WTC11 (cell line): ENCODE measurements at regions not wholly inside any gene's neighbourhood (a gene's known extent, or its start where the extent isn't known, plus 50 kb on each side); places are given as distances from the start of the nearest gene placed in this dataset.

Experiments used
- ATAC-seq: fragments of 200-7000 bp; cut with Tn5 transposase; 2 replicates; pipeline ENCODE4 v1.10.0; 2021; ENCODE audit warnings: mild to moderate bottlenecking, moderate library complexity
- CTCF ChIA-PET: fragments of 300-600 bp; sonication (Branson Sonifier 250); formaldehyde crosslinking; loops from one replicate; lab custom pipeline; 2021; ENCODE audit warnings: antibody characterized with exemption; lab: Charles Lee
- POLR2A ChIA-PET: fragments of 350-600 bp; sonication (Branson Sonifier 250); formaldehyde crosslinking; loops from one replicate; lab custom pipeline; 2021; ENCODE audit warnings: antibody characterized with exemption; lab: Charles Lee
- DNase-seq: peaks from one replicate; pipeline ENCODE4 v3.0.0; 2021; ENCODE audit warnings: low spot score
- H3K27ac Mint-ChIP-seq: 2 replicates; pipeline ENCODE4 v1.8.0; 2021; ENCODE audit warnings: mixed read lengths
- H3K27me3 Mint-ChIP-seq: 2 replicates; pipeline ENCODE4 v1.8.0; 2021; ENCODE audit warnings: low read depth, mild to moderate bottlenecking, moderate library complexity, mixed read lengths
- H3K36me3 Mint-ChIP-seq: 2 replicates; pipeline ENCODE4 v1.8.0; 2021; ENCODE audit warnings: mixed read lengths
- H3K4me1 Mint-ChIP-seq: 2 replicates; pipeline ENCODE4 v1.8.0; 2022; ENCODE audit warnings: mixed read lengths
- H3K4me3 Mint-ChIP-seq: 2 replicates; pipeline ENCODE4 v1.8.0; 2021; ENCODE audit warnings: mild to moderate bottlenecking, moderate library complexity, mixed read lengths
- H3K9me3 Mint-ChIP-seq: 2 replicates; pipeline ENCODE4 v1.8.0; 2021; ENCODE audit warnings: mixed read lengths
- CREB1 ChIP-seq: sonication (generic); formaldehyde crosslinking; IDR thresholded peaks from 2 replicates; pipeline ENCODE4 v1.8.0; 2023; ENCODE audit warnings: mild to moderate bottlenecking, missing genetic modification reagents
- E2F1 ChIP-seq: sonication (generic); formaldehyde crosslinking; IDR thresholded peaks from 2 replicates; pipeline ENCODE4 v1.8.0; 2022; ENCODE audit warnings: mild to moderate bottlenecking, missing genetic modification reagents
- TP53 ChIP-seq: sonication (generic); formaldehyde crosslinking; IDR thresholded peaks from 2 replicates; pipeline ENCODE4 v1.8.1; 2023; ENCODE audit warnings: mild to moderate bottlenecking, missing genetic modification reagents
- USF2 ChIP-seq: sonication (generic); formaldehyde crosslinking; IDR thresholded peaks from 2 replicates; pipeline ENCODE4 v1.8.1; 2023; ENCODE audit warnings: mild to moderate bottlenecking, missing genetic modification reagents, moderate library complexity
- ZBTB21 ChIP-seq: sonication (generic); formaldehyde crosslinking; IDR thresholded peaks from 2 replicates; pipeline ENCODE4 v1.8.1; 2023; ENCODE audit warnings: mild to moderate bottlenecking, missing genetic modification reagents, borderline replicate concordance
- ZNF396 ChIP-seq: fragments of 250-450 bp; sonication (Bioruptor Pico); IDR thresholded peaks from 2 replicates; pipeline ENCODE4 v1.8.0; 2021; ENCODE audit warnings: mild to moderate bottlenecking, moderate library complexity, borderline replicate concordance
- TF ChIP-seq, protein P1 (sequence below): fragments of 200-600 bp; IDR thresholded peaks from 2 replicates; pipeline ENCODE4 v1.8.0; 2022; ENCODE audit warnings: antibody characterized with exemption
- TF ChIP-seq, protein P2 (sequence below): sonication (generic); formaldehyde crosslinking; conservative IDR thresholded peaks from 2 replicates; pipeline ENCODE4 v1.8.1; 2023; ENCODE audit warnings: mild to moderate bottlenecking, low read depth, missing genetic modification reagents, moderate library complexity
- TF ChIP-seq, protein P3 (sequence below): fragments of 250-450 bp; sonication (Bioruptor Pico); conservative IDR thresholded peaks from 2 replicates; pipeline ENCODE4 v1.9.0; 2021; ENCODE audit warnings: mild to moderate bottlenecking

DNA sequence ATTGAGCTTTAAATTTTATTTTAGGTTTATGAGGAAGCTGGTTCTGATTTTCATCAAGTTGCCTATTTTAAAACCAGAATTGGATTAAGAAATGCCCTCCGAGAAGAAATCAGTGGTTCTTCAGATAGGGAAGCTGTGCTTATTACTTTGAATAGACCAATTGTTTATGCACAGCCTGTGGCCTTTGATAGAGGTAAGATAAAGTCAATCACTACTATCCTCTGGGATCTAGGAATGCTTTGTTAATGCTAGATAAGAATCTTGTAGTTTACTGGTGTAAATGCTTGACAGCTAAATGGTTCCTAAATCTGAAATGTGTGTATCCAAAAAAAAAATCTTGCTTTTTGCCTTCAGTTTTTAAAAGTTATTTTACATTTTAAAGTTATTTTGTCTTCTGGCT is 73.0 kb upstream of the ADAD1 start:
- Mint-ChIP-seq H3K27ac (no peak overlapping the region), H3K4me3 (no peak overlapping the region), H3K4me1 (no peaks in the 10 kb centered on the region), H3K36me3 (peaks cover 6% of the 10 kb centered on the region; the same call in 1 of the 2 replicates), H3K9me3 (no peaks in the 10 kb centered on the region), H3K27me3 (no peaks in the 10 kb centered on the region)
- ChIA-PET CTCF (no interaction called here), POLR2A (interaction anchor here (0.6 kb wide), 1 partner anchor 228 kb away, joined by 4 read pairs; no protein-coding TSS in a partner anchor)
- no peak for ATAC-seq
- no peak for DNase-seq
- TF ChIP-seq TP53, result no peak

- Mint-ChIP-seq H3K4me3 (no peak overlapping the region), H3K4me1 (no peaks in the 10 kb centered on the region), H3K9me3 (no peaks in the 10 kb centered on the region), H3K27me3 (no peaks in the 10 kb centered on the region), H3K36me3 (0 out of 2 replicates have a peak, but pooled peaks cover 2% of the 10 kb centered on the region), H3K27ac (no peak overlapping the region)
- POLR2A ChIA-PET, result no interaction called here
- ATAC-seq, result no peak
- no peak for TF ChIP-seq ZBTB21 (CRISPR knock-in tag)
- TF ChIP-seq, protein P1, sequence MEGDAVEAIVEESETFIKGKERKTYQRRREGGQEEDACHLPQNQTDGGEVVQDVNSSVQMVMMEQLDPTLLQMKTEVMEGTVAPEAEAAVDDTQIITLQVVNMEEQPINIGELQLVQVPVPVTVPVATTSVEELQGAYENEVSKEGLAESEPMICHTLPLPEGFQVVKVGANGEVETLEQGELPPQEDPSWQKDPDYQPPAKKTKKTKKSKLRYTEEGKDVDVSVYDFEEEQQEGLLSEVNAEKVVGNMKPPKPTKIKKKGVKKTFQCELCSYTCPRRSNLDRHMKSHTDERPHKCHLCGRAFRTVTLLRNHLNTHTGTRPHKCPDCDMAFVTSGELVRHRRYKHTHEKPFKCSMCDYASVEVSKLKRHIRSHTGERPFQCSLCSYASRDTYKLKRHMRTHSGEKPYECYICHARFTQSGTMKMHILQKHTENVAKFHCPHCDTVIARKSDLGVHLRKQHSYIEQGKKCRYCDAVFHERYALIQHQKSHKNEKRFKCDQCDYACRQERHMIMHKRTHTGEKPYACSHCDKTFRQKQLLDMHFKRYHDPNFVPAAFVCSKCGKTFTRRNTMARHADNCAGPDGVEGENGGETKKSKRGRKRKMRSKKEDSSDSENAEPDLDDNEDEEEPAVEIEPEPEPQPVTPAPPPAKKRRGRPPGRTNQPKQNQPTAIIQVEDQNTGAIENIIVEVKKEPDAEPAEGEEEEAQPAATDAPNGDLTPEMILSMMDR, result peak; percentile 51
- no peak for DNase-seq
- CTCF ChIA-PET, result no interaction called here
Observed at GRCh38 chr4:122309988-122310626, 68.7 kb upstream of the ADAD1 start.

GRCh38 chr4:122313006-122313646 is 65.7 kb upstream of the ADAD1 start:
- DNase-seq (no peak), ATAC-seq (no peak)
- Mint-ChIP-seq H3K36me3 (peaks cover 6% of the 10 kb centered on the region; the same call in 1 of the 2 replicates), H3K4me3 (no peak overlapping the region), H3K27ac (no peak overlapping the region), H3K9me3 (no peaks in the 10 kb centered on the region), H3K4me1 (no peaks in the 10 kb centered on the region), H3K27me3 (no peaks in the 10 kb centered on the region)
- ChIA-PET POLR2A (no interaction called here), CTCF (no interaction called here)
- TF ChIP-seq, protein P2, sequence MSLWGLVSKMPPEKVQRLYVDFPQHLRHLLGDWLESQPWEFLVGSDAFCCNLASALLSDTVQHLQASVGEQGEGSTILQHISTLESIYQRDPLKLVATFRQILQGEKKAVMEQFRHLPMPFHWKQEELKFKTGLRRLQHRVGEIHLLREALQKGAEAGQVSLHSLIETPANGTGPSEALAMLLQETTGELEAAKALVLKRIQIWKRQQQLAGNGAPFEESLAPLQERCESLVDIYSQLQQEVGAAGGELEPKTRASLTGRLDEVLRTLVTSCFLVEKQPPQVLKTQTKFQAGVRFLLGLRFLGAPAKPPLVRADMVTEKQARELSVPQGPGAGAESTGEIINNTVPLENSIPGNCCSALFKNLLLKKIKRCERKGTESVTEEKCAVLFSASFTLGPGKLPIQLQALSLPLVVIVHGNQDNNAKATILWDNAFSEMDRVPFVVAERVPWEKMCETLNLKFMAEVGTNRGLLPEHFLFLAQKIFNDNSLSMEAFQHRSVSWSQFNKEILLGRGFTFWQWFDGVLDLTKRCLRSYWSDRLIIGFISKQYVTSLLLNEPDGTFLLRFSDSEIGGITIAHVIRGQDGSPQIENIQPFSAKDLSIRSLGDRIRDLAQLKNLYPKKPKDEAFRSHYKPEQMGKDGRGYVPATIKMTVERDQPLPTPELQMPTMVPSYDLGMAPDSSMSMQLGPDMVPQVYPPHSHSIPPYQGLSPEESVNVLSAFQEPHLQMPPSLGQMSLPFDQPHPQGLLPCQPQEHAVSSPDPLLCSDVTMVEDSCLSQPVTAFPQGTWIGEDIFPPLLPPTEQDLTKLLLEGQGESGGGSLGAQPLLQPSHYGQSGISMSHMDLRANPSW (CRISPR knock-in tag), result no peak
- TF ChIP-seq E2F1 (CRISPR knock-in tag), result no peak
- TF ChIP-seq ZNF396, result no peak
- no peak for TF ChIP-seq USF2 (CRISPR knock-in tag)
- TF ChIP-seq CREB1 (CRISPR knock-in tag), result no peak
- TF ChIP-seq, protein P3, sequence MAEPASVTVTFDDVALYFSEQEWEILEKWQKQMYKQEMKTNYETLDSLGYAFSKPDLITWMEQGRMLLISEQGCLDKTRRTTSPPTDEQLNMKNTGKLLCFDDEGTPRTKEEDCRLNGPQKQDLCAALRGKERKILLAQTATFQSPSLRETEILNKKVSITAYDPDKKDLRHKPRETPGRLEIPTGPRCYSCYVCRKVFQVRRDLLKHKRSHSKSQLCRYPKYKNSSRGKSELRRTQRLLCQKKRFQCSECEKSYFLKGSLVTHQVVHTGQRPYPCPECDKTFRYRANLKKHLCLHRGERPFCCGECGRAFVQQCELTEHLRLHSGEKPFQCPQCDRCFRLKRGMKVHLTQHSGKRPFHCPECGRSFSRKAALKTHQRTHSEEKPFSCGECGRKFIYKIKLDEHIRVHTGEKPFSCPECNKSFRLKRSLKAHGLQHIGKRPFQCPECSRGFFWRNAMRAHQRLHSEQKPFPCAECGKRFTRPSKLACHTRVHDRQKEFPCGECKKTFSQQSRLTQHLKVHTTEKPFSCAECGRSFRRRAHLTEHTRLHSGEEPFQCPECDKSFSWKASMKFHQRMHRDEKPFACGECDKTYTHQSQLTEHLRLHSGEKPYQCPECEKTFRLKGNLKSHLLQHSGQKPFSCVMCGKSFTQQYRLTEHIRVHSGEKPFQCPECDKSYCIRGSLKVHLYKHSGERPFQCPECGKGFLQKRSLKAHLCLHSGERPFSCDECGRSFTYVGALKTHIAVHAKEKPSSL (CRISPR knock-in tag), result no peak
